H1 (cell line): ENCODE measurements at regions not wholly inside any gene's neighbourhood (a gene's known extent, or its start where the extent isn't known, plus 50 kb on each side); places are given as distances from the start of the nearest gene placed in this dataset.

ENCODE experiments used
- CTCF ChIA-PET: fragments of 300-600 bp; sonication (Branson Sonifier 250); formaldehyde crosslinking; loops from one replicate; lab custom pipeline; 2021; ENCODE audit not compliant: partially characterized antibody; lab: Charles Lee
- POLR2A ChIA-PET: fragments of 300-600 bp; sonication (Branson Sonifier 250); formaldehyde crosslinking; loops from one replicate; lab custom pipeline; 2021; ENCODE audit warnings: inconsistent platforms; ENCODE audit not compliant: partially characterized antibody; lab: Charles Lee
- DNase-seq, 2 experiments: peaks; one replicate each; pipeline versions ENCODE4 v3.0.0 to v3.0.0-alpha.2; 2010 to 2022; ENCODE audit warnings: low spot score in 2 of 2, low read depth in 1 of 2, mixed read lengths in 1 of 2
- FAIRE-seq: peaks from 2 replicates; lab custom pipeline; 2011; peaks lifted over from hg19 to GRCh38; lab: Jason Lieb, UNC
- H2AFZ ChIP-seq: 2 replicates; pipeline ENCODE4 v1.8.1; 2012; ENCODE audit warnings: low read length, inconsistent platforms
- H2AK5ac ChIP-seq: 2 replicates; pipeline ENCODE4 v1.6.1; 2013; ENCODE audit warnings: low read depth, low read length
- H2BK120ac ChIP-seq: replicated peaks from 2 replicates; pipeline ENCODE3; 2013; ENCODE audit warnings: low read depth, low read length, inconsistent platforms
- H2BK12ac ChIP-seq: 2 replicates; pipeline ENCODE4 v1.6.1; 2013; ENCODE audit warnings: low read depth, low read length
- H2BK15ac ChIP-seq: 2 replicates; pipeline ENCODE4 v1.6.1; 2013; ENCODE audit warnings: low read length
- H2BK20ac ChIP-seq: 2 replicates; pipeline ENCODE4 v1.6.1; 2013; ENCODE audit warnings: low read length
- H2BK5ac ChIP-seq: 2 replicates; pipeline ENCODE4 v1.6.1; 2013; ENCODE audit warnings: low read depth, low read length
- H3K14ac ChIP-seq: 2 replicates; pipeline ENCODE4 v1.6.1; 2013; ENCODE audit warnings: inconsistent platforms; ENCODE audit not compliant: insufficient read length
- H3K18ac ChIP-seq: 2 replicates; pipeline ENCODE4 v1.6.1; 2013; ENCODE audit warnings: low read length; ENCODE audit errors: extremely low read depth
- H3K23ac ChIP-seq: 2 replicates; pipeline ENCODE4 v1.6.1; 2013; ENCODE audit warnings: inconsistent platforms; ENCODE audit not compliant: insufficient read length
- H3K23me2 ChIP-seq: 2 replicates; pipeline ENCODE4 v1.6.1; 2013; ENCODE audit warnings: low read depth, low read length
- H3K27ac ChIP-seq: 2 replicates; pipeline ENCODE4 v1.6.1; 2011; ENCODE audit warnings: low read depth, low read length, inconsistent platforms
- H3K27me3 ChIP-seq, 4 experiments: replicated peaks in 1 of 4; 1 replicate in 1 of 4; 2 replicates in 3 of 4; pipeline versions ENCODE4 v1.6.1 to v1.8.1; 2011 to 2013; ENCODE audit warnings: low read length in 3 of 4, mild to moderate bottlenecking in 3 of 4, inconsistent platforms in 2 of 4, mixed read lengths in 2 of 4, moderate library complexity in 1 of 4; ENCODE audit not compliant: control insufficient read depth in 3 of 4, insufficient read depth in 3 of 4; ENCODE audit errors: extremely low read depth in 1 of 4
- H3K36me3 ChIP-seq, 4 experiments: 2 replicates each; pipeline versions ENCODE4 v1.6.1 to v1.8.1; 2011 to 2013; ENCODE audit warnings: mild to moderate bottlenecking in 4 of 4, low read length in 3 of 4, moderate library complexity in 2 of 4, control low read depth in 1 of 4, inconsistent platforms in 1 of 4; ENCODE audit not compliant: insufficient read depth in 4 of 4, control insufficient read depth in 2 of 4
- H3K4ac ChIP-seq: replicated peaks from 2 replicates; pipeline ENCODE3; 2013; ENCODE audit warnings: low read length, low read depth, mixed read lengths, inconsistent platforms; ENCODE audit not compliant: insufficient read length
- H3K4me1 ChIP-seq, 4 experiments: replicated peaks in 1 of 4; 1 replicate in 1 of 4; 2 replicates in 3 of 4; pipeline versions ENCODE4 v1.6.1 to v1.8.1; 2011 to 2013; ENCODE audit warnings: low read length in 3 of 4, inconsistent platforms in 2 of 4, mixed read lengths in 1 of 4; ENCODE audit not compliant: insufficient read depth in 4 of 4, control insufficient read depth in 3 of 4
- H3K4me2 ChIP-seq, 2 experiments: 2 replicates each; pipeline versions ENCODE4 v1.6.1 to v1.8.1; 2011 to 2013; ENCODE audit warnings: low read depth in 2 of 2, low read length in 2 of 2, control low read depth in 1 of 2, inconsistent platforms in 1 of 2, mild to moderate bottlenecking in 1 of 2; ENCODE audit not compliant: insufficient read depth in 1 of 2
- H3K4me3 ChIP-seq, 4 experiments: fragments of 200-600, 300-600 bp in 1 of 4; sonication (generic), shearing (Covaris generic), sonication (Bioruptor Twin) in 1 of 4; 2 replicates each; pipeline versions ENCODE4 v1.5.1 to v1.8.1; 2011 to 2016; ENCODE audit warnings: low read length in 4 of 4, low read depth in 3 of 4, control low read depth in 2 of 4, inconsistent platforms in 2 of 4, mild to moderate bottlenecking in 2 of 4, mixed read lengths in 1 of 4, moderate library complexity in 1 of 4; ENCODE audit not compliant: insufficient read depth in 2 of 4; ENCODE audit errors: extremely low read depth in 1 of 4
- H3K56ac ChIP-seq: replicated peaks from 2 replicates; pipeline ENCODE3; 2013; ENCODE audit warnings: low read depth, mild to moderate bottlenecking, mixed read lengths, low read length, inconsistent platforms; ENCODE audit not compliant: insufficient read length
- H3K79me1 ChIP-seq: 2 replicates; pipeline ENCODE4 v1.6.1; 2013; ENCODE audit warnings: low read depth, low read length, control low read depth
- H3K79me2 ChIP-seq, 2 experiments: 2 replicates each; pipeline versions ENCODE4 v1.6.1 to v1.8.1; 2012 to 2013; ENCODE audit warnings: low read length in 2 of 2, mild to moderate bottlenecking in 2 of 2, inconsistent platforms in 1 of 2; ENCODE audit not compliant: insufficient read depth in 2 of 2, control insufficient read depth in 1 of 2
- H3K9ac ChIP-seq, 4 experiments: replicated peaks in 1 of 4; 1 replicate in 1 of 4; 2 replicates in 3 of 4; pipeline versions ENCODE4 v1.6.1 to v1.8.1; 2011 to 2013; ENCODE audit warnings: low read depth in 3 of 4, low read length in 3 of 4, control low read depth in 2 of 4, mild to moderate bottlenecking in 2 of 4, moderate library complexity in 2 of 4, inconsistent platforms in 1 of 4; ENCODE audit errors: extremely low read depth in 1 of 4
- H3K9me3 ChIP-seq, 2 experiments: 2 replicates each; pipeline versions ENCODE4 v1.6.1 to v1.8.1; 2012 to 2013; ENCODE audit warnings: mild to moderate bottlenecking in 2 of 2, moderate library complexity in 2 of 2, control low read depth in 1 of 2, inconsistent platforms in 1 of 2, low read depth in 1 of 2, low read length in 1 of 2, mixed read lengths in 1 of 2; ENCODE audit not compliant: insufficient read depth in 2 of 2
- H4K20me1 ChIP-seq, 2 experiments: replicated peaks in 1 of 2; 2 replicates each; pipeline versions ENCODE3 to v1.8.1; 2011 to 2013; ENCODE audit warnings: inconsistent platforms in 2 of 2, low read length in 2 of 2, mild to moderate bottlenecking in 1 of 2; ENCODE audit not compliant: insufficient read depth in 2 of 2, control insufficient read depth in 1 of 2
- H4K5ac ChIP-seq: 2 replicates; pipeline ENCODE4 v1.6.1; 2013; ENCODE audit warnings: low read length, low read depth, mixed read lengths, inconsistent platforms; ENCODE audit not compliant: insufficient read length
- H4K8ac ChIP-seq: 2 replicates; pipeline ENCODE4 v1.8.0; 2013; ENCODE audit warnings: mild to moderate bottlenecking, moderate library complexity, low read length, inconsistent platforms; ENCODE audit not compliant: insufficient read depth; ENCODE audit errors: extremely low read depth
- H4K91ac ChIP-seq: replicated peaks from 2 replicates; pipeline ENCODE3; 2013; ENCODE audit warnings: low read length, mixed read lengths, inconsistent platforms; ENCODE audit not compliant: insufficient read length
- CHD2 ChIP-seq: IDR thresholded peaks from 2 replicates; pipeline ENCODE4 v1.6.1; 2012; ENCODE audit warnings: low read length, improper control_type of control experiment
- CREB1 ChIP-seq: IDR thresholded peaks from 2 replicates; pipeline ENCODE4 v1.6.1; 2012; ENCODE audit warnings: inconsistent platforms
- GTF2F1 ChIP-seq: IDR thresholded peaks from 2 replicates; pipeline ENCODE4 v1.6.1; 2012; ENCODE audit warnings: low read depth, low read length, improper control_type of control experiment, borderline replicate concordance
- JUND ChIP-seq: IDR thresholded peaks from 2 replicates; pipeline ENCODE4 v1.6.1; 2011; ENCODE audit warnings: mild to moderate bottlenecking, improper control_type of control experiment, low read length
- PHF8 ChIP-seq: fragments of 200-600 bp; sonication (generic); conservative IDR thresholded peaks from 2 replicates; pipeline ENCODE4 v1.7.1; 2012; ENCODE audit warnings: low read depth, mild to moderate bottlenecking, inconsistent platforms, low read length, moderate library complexity
- RFX5 ChIP-seq: IDR thresholded peaks from 2 replicates; pipeline ENCODE4 v1.6.1; 2011; ENCODE audit warnings: low read depth, low read length, improper control_type of control experiment, borderline replicate concordance
- SRF ChIP-seq: IDR thresholded peaks from 2 replicates; pipeline ENCODE4 v1.6.1; 2011; ENCODE audit warnings: mild to moderate bottlenecking, low read depth, low read length, moderate library complexity
- TBP ChIP-seq: IDR thresholded peaks from 2 replicates; pipeline ENCODE4 v1.6.1; 2011; ENCODE audit warnings: low read depth, low read length, improper control_type of control experiment
- WGBS, 2 experiments: shearing (Covaris generic) in 1 of 2; methylation state at CpG; one replicate each; pipeline versions ENCODE4 v1.1.6 to v1.1.7; 2013 to 2015; ENCODE audit warnings: low lambda C conversion rate in 2 of 2, mixed read lengths in 2 of 2, inconsistent platforms in 1 of 2, low coverage in 1 of 2, missing lambda C conversion rate in 1 of 2; ENCODE audit not compliant: insufficient replicate concordance in 2 of 2, insufficient coverage in 1 of 2, insufficient read length in 1 of 2; ENCODE audit errors: extremely low coverage in 1 of 2, missing lambda C conversion rate in 1 of 2; 5-methylcytosine and 5-hydroxymethylcytosine counted together

GRCh38 chr3:34851137-34851536 is 788.2 kb upstream of the ARPP21 start:
- Histone ChIP-seq H3K9ac (no peak overlapping the region), H3K14ac (no peak overlapping the region), H3K4me2 (no peak overlapping the region), H3K4me3 (no peak overlapping the region), H2BK120ac (no peak overlapping the region), H3K18ac (no peak overlapping the region), H3K4me1 (peaks cover 0 to under 1% (median 0%) of the 10 kb centered on the region in 4 experiments; a peak in 1 of 7 replicates), H3K36me3 (no peaks in the 10 kb centered on the region), H4K5ac (no peak overlapping the region), H3K23me2 (no peaks in the 10 kb centered on the region), H3K79me1 (no peaks in the 10 kb centered on the region), H3K9me3 (no peaks in the 10 kb centered on the region), H3K4ac (no peak overlapping the region), H2BK15ac (no peak overlapping the region), H3K27ac (no peak overlapping the region), H2AK5ac (no peak overlapping the region), H2BK5ac (no peak overlapping the region), H2BK12ac (no peak overlapping the region), H2AFZ (no peak overlapping the region), H3K79me2 (no peaks in the 10 kb centered on the region), H3K23ac (no peak overlapping the region), H2BK20ac (no peak overlapping the region), H3K27me3 (no peaks in the 10 kb centered on the region), H4K8ac (no peak overlapping the region), H3K56ac (no peak overlapping the region), H4K20me1 (no peaks in the 10 kb centered on the region), H4K91ac (no peak overlapping the region)
- FAIRE-seq (no peak), DNase-seq (no peak)
- POLR2A ChIA-PET = no interaction called here
- WGBS, 2 experiments = 100% methylated on average over 1 of the region's 1 CpG; no CpG with 5 or more reads in 1 of the 2 experiments
- CTCF ChIA-PET = no interaction called here
- TF ChIP-seq CHD2 (no peak), JUND (no peak), PHF8 (no peak), CREB1 (no peak), SRF (no peak), GTF2F1 (no peak), RFX5 (no peak), TBP (no peak)
